Thyroid gland (tissue), 4 donors: ENCODE measurements at regions not wholly inside any gene's neighbourhood (a gene's known extent, or its start where the extent isn't known, plus 50 kb on each side); places are given as distances from the start of the nearest gene placed in this dataset.

ENCODE experiments used
- DNase-seq, 2 donors: peaks; one replicate each; pipeline ENCODE4 v3.0.0-alpha.2; 2019
- H3K27ac ChIP-seq, 3 donors: fragments of 200-600 bp; sonication (generic); 1 replicate in 2 of 3; 2 replicates in 1 of 3; pipeline ENCODE4 v1.5.1; 2016 to 2019; ENCODE audit warnings: mild to moderate bottlenecking in 1 of 3, moderate library complexity in 1 of 3
- H3K27me3 ChIP-seq: fragments of 200-600 bp; sonication (generic); one replicate; pipeline ENCODE4 v1.5.1; 2019
- H3K36me3 ChIP-seq, 2 donors: fragments of 200-600 bp; sonication (generic); one replicate each; pipeline ENCODE4 v1.5.1; 2016 to 2019
- H3K4me1 ChIP-seq, 2 donors: fragments of 200-600 bp; sonication (generic); one replicate each; pipeline ENCODE4 v1.5.1; 2017 to 2019
- H3K4me3 ChIP-seq, 3 donors: fragments of 200-600 bp; sonication (generic); replicated peaks in 1 of 3; 1 replicate in 2 of 3; 2 replicates in 1 of 3; pipeline ENCODE4 v1.5.1; 2016; ENCODE audit warnings: mild to moderate bottlenecking in 1 of 3
- H3K9me3 ChIP-seq: fragments of 200-600 bp; sonication (generic); one replicate; pipeline ENCODE4 v1.5.1; 2017
- POLR2A ChIP-seq, 2 donors: fragments of 450-650 bp; IDR thresholded peaks; one replicate each; pipeline ENCODE4 v1.6.1; 2017; ENCODE audit warnings: antibody characterized with exemption in 2 of 2, mild to moderate bottlenecking in 2 of 2, moderate library complexity in 1 of 2
- WGBS, 2 donors: methylation state at CpG; one replicate each; pipeline ENCODE4 v1.1.5; 2017; 5-methylcytosine and 5-hydroxymethylcytosine counted together
- intact Hi-C: fragments of 100-400 bp; cut with DNase I; formaldehyde crosslinking; loops from one replicate; pipeline ENCODE4 v1.15.1; 2023
- TF ChIP-seq, protein P1 (sequence below), 6 experiments: fragments of 200-600 bp in 3 of 6; fragments of 450-650 bp in 3 of 6; sonication (generic) in 3 of 6; IDR thresholded peaks; one replicate each; pipeline ENCODE4 v1.5.1; 2016 to 2019; ENCODE audit warnings: antibody characterized with exemption in 6 of 6, mild to moderate bottlenecking in 2 of 6, inconsistent platforms in 1 of 6, moderate library complexity in 1 of 6

GRCh38 chr6:170178561-170179477 is 112.1 kb downstream of the DLL1 start:
- no peaks in the 10 kb centered on the region for H3K9me3 ChIP-seq
- no peak for DNase-seq
- intact Hi-C loops, result no loop called here
- H3K27ac ChIP-seq, result no peak overlapping the region
- no peak overlapping the region for H3K4me3 ChIP-seq
- H3K36me3 ChIP-seq, result no peaks in the 10 kb centered on the region
- no peaks in the 10 kb centered on the region for H3K4me1 ChIP-seq
- H3K27me3 ChIP-seq, result no peaks in the 10 kb centered on the region
- 85 to 88% methylated on average over 22 to 27 of the region's 30 CpGs for WGBS, 2 donors
- TF ChIP-seq POLR2A (IDR thresholded peaks at IDR 0.05), result no peak
- TF ChIP-seq, protein P1, sequence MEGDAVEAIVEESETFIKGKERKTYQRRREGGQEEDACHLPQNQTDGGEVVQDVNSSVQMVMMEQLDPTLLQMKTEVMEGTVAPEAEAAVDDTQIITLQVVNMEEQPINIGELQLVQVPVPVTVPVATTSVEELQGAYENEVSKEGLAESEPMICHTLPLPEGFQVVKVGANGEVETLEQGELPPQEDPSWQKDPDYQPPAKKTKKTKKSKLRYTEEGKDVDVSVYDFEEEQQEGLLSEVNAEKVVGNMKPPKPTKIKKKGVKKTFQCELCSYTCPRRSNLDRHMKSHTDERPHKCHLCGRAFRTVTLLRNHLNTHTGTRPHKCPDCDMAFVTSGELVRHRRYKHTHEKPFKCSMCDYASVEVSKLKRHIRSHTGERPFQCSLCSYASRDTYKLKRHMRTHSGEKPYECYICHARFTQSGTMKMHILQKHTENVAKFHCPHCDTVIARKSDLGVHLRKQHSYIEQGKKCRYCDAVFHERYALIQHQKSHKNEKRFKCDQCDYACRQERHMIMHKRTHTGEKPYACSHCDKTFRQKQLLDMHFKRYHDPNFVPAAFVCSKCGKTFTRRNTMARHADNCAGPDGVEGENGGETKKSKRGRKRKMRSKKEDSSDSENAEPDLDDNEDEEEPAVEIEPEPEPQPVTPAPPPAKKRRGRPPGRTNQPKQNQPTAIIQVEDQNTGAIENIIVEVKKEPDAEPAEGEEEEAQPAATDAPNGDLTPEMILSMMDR (IDR thresholded peaks at IDR 0.05), result no peak

DNA sequence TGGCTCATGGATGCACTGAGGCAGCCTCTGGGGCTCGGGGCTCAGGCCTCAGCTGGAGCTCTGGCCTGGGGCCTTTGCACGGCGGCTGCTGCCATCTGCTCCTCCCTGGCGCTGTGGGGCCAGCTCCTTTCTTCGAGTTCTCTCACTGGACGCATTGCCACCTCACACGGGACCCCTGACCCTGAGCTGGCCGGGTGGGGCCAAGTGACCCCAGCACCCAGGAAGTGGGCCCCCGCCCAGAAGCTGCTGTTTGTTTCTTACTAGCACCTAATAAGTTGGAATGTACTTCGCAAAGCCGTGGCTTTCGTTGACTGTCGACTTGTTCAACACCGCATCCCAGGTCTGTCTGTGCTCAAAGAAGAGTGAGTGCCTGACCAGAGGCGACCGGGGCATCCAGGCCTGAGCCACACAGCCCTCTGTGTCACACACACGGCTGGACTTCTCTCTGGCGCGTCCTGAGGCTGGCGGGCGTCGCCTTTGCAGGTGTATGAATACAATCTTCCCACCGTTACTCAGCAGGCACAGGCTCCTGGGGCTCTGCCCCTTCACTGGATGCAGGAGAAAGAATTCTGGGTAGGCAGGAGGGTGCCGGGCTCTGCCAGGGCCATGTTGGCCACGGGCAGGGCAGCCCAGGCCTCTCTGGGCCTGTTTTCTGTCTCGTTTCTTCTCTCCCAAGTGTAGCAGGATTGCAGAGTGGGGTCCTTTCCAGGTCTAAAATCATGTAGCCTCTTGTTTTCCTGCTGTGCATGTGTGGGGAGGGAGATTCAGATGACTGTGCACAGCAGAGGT is 112.9 kb downstream of the DLL1 start:
- no peaks in the 10 kb centered on the region for H3K36me3 ChIP-seq
- no peaks in the 10 kb centered on the region for H3K27me3 ChIP-seq
- DNase-seq, result no peak
- H3K4me1 ChIP-seq, result no peaks in the 10 kb centered on the region
- intact Hi-C loops, result no loop called here
- TF ChIP-seq POLR2A (IDR thresholded peaks at IDR 0.05), result no peak
- TF ChIP-seq, protein P1 (IDR thresholded peaks at IDR 0.05), result no peak
- 86 to 94% methylated on average over 19 to 26 of the region's 26 CpGs for WGBS, 2 donors
- no peaks in the 10 kb centered on the region for H3K9me3 ChIP-seq
- H3K27ac ChIP-seq, result no peak overlapping the region
- no peak overlapping the region for H3K4me3 ChIP-seq

GRCh38 chr6:170176898-170177771 is 113.7 kb downstream of the DLL1 start:
- DNase-seq, result peak in 1 of 2 donors; percentile 27
- Histone ChIP-seq H3K4me3 (no peak overlapping the region), H3K27ac (no peak overlapping the region)

DNA sequence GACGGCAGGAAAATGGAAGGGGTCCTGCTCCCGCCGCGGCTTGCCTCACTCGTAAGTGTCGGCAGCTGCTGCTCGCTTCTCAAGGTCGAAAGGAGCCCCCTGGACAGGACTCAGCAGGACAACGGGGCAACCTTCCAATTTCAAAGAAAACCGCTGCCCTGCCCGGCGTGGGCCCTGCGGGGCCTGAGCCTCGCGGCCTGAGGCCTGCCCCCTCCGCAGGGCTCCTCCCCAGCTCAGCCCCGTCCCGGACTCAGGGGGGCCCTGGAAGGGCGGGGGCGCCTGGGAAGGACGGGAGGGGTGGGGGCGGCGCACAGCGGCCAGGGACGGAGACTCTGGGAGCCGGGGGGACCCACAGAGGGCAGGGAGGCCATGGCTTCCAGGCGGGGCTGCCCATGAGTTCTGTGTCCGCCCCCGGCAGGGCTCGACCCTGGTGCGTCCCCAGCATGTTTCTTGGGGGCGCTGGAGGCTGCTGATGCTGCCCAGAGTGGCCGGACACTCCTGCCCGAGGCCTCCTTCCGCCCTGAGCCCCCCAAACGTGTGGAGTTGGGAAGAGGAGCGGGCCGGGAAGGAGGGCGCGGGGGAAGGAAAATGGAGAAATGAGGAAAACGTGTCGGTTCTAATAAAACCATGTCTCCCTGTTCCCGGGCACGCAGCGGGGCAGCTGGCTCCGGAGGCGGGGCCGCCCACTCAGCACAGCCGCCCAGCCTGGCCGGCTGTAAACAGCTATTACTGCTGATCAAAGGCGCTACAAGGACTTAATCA is 114.6 kb downstream of the DLL1 start:
- Histone ChIP-seq H3K27ac (no peak overlapping the region), H3K27me3 (no peaks in the 10 kb centered on the region), H3K9me3 (no peaks in the 10 kb centered on the region), H3K4me1 (no peaks in the 10 kb centered on the region), H3K36me3 (no peaks in the 10 kb centered on the region), H3K4me3 (no peak overlapping the region)
- intact Hi-C loops, result no loop called here
- 89 to 90% methylated on average over 27 to 48 of the region's 51 CpGs for WGBS, 2 donors
- DNase-seq, result no peak
- no peak for TF ChIP-seq POLR2A (IDR thresholded peaks at IDR 0.05)
- TF ChIP-seq, protein P1 (IDR thresholded peaks at IDR 0.05), result no peak

More at GRCh38 chr6:170176898-170177771, 113.7 kb downstream of the DLL1 start:
- no peaks in the 10 kb centered on the region for H3K36me3 ChIP-seq
- H3K9me3 ChIP-seq, result no peaks in the 10 kb centered on the region
- no peaks in the 10 kb centered on the region for H3K27me3 ChIP-seq
- WGBS, 2 donors, result 84 to 85% methylated on average over 23 to 51 of the region's 61 CpGs
- TF ChIP-seq, protein P1 (IDR thresholded peaks at IDR 0.05), result no peak
- TF ChIP-seq POLR2A (IDR thresholded peaks at IDR 0.05), result no peak
- H3K4me1 ChIP-seq, result no peaks in the 10 kb centered on the region
- intact Hi-C loops, result no loop called here
